ENCODE measurements at regions not wholly inside any gene's neighbourhood (a gene's known extent, or its start where the extent isn't known, plus 50 kb on each side); places are given as distances from the start of the nearest gene placed in this dataset.

DNA sequence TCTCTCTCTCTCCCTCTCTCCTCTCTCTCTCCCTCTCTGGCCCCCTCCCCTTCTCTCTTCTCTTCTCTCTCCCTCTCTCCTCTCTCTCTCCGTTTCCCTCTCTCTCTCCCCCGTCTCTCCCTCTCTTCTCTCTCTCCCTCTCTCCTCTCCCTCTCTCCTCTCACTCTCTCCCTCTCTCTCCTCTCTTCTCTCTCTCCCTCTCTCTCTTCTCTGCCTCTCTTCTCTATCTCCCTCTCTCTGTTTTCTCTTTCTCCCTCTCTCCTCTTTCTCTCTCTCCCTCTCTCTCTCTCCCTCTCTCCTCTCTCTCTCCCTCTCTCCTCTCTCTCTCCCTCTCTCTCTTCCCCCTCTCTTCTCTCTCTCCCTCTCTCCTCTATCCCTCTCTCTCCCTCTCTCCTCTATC lies 98.3 kb upstream of the FGF3 start:
- no peak for DNase-seq (ENCODE audit: low read depth, low spot score)

DNA sequence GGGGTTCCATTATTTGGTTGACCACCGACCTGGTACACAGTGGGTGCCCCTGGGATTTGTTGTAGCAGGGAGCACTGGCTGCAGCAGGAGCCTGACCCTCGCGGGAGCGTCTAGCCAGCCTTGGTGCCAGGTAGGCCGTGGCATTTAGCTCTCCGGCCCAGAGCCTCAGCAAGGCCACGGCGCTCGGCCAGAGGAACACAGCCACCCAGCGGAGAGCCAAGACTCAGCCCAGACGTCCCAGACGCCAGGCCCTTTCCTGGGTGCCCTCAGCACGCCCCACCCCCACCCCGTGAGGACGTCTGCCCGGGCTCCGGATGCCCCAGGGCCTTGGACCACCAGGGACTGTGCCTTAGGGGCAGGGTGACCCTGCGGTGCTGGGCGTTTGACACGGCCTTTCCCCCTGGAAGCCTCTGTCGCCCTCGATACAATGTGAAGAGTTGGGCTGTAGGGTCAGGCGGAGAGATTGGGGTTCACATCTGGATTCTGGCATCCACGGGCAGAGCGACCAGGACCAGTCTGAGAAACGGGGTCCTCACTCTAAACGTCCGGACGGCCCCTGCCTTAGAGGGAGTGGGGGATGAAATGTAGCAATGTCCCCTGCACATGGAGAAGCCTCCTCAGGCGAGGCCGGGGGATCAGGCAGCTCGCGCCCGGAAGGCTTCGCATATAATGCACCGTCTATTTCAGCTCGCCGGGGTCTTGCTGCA lies 99.2 kb upstream of the FGF3 start:
- DNase-seq (ENCODE audit: low read depth, low spot score), result no peak

DNA sequence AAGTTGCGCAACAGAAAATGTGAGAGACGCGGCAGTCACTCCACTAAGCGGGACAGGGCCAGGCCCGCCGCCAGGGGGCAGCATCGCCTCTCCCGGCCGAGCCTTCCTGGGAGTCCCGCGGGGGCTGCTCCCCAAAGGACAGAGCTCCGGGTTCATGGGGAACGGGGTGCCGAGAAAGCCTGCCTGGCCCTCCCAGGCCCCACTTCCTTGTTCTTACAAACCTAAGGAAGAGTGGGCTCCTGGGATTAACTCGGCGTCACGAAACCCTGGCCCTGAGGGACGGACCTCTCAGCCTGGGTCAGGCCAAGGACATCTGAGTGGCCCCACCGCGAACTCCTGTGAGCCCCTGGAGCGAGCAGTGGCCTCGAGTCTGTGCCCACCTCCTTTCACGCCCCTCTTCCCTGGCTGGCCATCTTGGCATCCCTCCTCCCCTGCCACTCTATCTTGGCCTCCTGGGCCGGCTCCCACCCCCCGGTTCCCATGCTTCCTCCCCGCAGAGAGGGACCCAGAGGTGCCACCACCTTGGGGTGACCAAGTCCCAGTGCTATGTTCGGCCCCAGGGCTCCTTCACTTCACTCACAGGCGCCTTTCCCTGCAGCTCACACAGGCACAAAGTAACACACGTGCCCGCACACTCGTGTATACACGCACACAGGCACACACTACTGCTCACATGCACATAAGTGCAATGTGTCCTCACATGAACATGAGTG lies 99.9 kb upstream of the FGF3 start:
- DNase-seq (ENCODE audit: low read depth, low spot score), result peak; percentile 82

DNA sequence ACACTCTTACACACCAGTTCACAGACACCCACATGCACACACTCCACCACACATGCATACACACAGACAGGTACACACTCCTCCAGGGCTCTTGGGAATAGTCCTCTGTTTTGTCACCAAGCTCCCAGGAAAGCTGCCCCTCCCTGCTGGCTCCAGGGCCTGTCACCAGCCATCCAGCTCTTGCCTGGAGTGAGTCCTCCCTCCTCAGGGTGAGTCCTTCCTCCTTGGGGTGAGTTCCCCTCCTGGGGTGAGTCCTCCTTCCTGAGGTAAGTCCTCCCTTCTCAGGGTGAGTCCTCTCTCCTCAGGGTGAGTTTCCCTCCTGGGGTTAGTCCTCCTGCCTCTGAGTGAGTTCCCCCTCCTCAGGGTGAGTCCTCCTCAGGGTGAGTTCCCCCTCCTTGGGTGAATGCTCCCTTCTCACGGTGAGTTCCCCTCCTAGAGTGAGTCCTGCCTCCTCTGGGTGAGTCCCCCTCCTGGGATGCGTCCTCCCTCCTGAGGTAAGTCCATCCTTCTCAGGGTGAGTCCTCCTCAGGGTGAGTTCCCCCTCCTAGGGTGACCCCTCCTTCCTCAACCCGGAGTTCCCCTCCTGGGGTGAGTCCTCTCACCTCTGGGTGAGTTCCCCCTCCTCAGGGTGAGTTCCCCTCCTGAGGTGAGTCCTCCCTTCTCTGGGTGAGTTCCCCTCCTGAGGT lies 100.6 kb upstream of the FGF3 start:
- DNase-seq (ENCODE audit: low read depth, low spot score), result no peak

DNA sequence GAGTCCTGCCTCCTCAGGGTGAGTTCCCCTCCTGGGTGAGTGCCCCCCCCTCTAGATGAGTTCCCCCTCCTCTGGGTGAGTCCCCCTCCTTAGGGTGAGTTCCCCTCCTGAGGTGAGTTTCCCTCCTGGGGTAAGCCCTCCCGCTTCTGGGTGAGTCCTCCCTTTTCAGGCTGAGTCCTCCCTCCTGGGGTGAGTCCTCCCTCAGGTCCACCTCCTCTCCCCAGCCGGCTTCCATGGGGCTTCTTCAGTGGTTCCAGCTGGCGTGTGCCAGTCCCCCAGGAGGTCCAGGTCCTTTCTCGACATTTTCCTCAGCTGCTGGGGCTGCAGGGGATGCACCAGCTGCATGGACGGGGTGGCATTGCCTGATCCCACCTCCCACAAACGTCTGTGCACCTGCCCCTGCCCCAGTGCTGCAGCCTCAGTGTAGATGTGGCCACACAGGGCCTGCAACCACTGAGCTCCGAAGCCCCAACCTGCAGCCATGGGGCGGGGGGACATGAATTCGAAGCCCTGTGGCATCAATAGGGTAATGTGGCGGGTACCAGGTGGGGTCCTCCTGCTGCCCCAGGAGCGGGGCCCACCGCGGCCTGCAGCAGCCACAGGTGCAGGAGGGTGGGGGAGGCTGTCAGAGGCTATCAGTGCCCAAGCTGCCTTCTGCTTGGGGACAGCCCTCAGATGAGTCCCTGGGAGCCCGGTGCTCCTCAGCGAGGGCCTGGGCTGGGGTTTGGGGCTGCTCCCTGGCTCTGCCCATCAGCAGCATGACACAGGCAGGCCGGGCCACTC lies 101.3 kb upstream of the FGF3 start:
- DNase-seq (ENCODE audit: low read depth, low spot score), result no peak

DNA sequence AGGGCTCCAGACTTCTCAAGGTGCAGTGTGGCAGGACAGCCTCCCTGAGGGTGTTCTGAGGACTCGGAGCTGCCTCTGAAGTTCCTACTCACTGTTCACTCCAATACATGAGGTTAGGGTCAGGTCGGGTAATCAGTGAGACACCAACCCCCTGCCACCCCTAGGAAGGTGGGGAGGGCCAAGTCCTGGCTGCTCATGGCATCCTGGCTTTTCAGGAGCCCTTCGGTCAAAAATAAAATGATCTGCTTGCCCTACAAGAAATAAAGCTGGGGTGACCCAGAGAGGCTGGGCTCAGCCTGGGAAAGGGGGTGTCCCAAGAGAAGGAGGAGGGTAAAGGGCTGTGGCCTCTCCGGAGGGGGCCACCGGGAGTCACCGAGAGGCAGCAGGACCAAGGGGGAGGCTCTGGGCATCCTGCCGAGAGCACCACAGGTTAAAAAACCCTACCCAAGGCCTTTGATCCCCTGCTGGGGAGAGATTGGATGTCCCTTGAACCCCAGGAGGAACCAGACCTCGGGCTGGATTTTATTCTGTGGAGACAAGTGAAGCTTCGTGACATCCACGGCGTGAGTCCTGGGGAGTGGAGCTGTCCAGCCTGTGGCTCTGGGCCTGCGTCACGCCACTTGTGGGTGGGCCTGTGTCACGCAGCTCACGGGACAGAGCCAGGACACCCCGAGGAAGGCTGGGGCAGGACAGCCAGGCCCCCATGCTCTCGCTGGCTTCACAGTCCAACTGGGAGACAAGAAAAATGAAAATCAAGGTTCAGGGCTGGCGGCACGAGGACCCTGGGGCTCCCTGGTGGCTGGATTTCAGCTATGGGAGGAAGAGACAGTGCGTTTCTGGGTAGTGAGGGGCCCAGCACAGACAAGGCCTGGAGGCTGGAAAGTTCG lies 102.2 kb upstream of the FGF3 start:
- no peak for DNase-seq (ENCODE audit: low read depth, low spot score)

DNA sequence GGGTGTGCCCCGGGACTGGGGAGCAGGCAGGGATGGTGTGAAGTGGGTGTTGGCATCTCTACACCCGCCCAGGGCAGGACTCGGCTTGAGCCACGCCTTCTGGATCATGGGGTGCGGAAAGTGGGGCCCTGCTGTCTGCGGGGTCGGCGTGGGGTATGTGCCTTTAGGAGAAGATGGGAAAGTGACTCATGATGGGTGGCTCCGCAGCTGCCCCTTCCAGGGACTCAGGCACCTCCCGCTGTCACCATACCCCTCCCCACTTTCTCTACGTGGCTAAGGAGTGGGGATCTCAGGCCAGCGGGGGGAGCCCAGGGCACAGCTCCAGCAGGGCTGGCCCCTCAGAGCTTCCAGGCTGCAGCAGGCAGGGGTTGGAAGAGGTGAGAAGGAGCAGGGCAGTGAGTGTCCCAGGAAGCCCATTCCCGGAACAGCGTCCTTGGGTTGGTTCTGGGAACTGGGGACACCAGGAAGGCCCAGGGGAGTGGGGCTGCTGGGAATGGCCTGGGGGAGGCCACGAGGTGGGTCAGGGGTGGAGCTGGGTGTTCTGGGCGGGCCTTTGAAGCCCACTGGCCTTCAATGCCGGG lies 102.9 kb upstream of the FGF3 start:
- DNase-seq (ENCODE audit: low read depth, low spot score), result no peak

DNA sequence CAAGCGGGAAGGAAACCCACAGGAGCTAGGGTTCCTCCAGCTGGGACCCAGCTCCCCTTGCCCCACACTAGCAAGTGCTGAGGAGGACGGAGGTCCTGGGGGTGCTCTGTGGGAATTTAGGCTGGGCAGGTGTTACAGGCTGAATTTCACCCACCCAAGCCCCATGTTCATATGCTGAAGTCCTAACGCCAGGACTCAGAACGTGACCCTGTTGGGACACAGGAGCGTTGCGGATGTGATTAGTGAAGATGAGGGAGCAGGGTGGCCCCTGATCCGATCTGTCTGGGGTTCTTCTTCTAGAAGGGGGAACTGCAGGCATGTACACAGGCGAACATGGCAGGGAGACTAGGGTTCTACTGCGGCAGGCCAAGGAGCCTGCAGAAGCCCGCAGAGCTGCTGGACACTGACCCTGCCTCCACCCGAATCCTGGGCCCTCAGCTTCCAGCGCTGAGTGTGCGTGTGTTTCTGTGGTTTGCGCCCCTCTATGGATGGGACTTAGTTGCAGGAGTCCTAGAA lies 103.4 kb upstream of the FGF3 start:
- no peak for DNase-seq (ENCODE audit: low read depth, low spot score)

DNA sequence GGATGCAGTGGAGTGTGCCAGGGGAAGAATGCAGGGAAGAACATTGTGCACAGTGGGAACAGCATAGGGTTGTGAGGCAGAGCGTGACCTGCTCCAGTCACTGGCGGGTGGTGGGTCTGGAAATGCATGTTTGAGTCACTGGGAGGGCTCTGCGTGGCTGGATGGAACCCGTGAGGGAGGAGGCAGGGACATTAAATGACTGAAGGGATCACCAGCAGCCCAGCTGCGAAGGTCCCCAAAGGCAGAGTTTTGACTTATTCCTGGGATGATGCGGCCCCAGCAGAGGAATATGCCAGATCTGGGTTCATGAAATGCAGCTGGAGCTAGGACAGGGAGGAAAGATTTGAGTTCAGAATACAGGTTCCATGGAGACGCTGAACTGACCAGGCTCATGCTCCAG lies 104.0 kb upstream of the FGF3 start:
- no peak for DNase-seq (ENCODE audit: low read depth, low spot score)

DNA sequence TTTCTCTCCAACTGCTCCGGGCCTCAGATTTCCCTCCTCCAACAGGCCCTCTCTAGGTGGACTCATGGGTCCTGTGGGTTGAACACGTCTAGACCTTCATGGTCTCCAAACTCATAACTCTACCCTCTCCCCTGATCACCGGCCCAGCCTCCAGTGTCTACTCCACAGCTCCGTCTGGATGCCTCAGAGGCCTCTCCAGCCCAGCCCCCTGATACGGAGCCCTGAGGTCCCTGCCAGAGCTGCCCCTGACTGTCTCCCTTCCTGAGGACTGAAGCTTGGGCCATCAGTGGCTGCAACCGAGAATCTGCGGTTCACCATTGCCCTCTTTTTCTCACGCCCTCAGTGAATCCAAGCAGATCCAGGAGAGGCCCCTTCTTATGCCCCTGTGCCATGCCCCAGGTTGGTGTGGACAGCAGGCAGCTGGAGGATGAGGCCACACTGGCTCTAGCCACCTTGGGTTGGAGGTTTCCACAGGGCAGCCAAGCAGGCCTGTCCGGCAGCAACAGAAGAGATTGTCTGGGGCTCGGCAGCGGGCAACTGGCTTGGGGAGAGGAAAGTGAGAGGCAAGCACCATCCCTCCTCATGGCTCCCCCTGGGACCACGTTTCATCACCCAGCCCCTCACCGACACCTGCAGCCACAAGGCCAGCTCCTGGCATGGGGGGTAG lies 104.6 kb upstream of the FGF3 start:
- DNase-seq (ENCODE audit: low read depth, low spot score), result no peak

DNA sequence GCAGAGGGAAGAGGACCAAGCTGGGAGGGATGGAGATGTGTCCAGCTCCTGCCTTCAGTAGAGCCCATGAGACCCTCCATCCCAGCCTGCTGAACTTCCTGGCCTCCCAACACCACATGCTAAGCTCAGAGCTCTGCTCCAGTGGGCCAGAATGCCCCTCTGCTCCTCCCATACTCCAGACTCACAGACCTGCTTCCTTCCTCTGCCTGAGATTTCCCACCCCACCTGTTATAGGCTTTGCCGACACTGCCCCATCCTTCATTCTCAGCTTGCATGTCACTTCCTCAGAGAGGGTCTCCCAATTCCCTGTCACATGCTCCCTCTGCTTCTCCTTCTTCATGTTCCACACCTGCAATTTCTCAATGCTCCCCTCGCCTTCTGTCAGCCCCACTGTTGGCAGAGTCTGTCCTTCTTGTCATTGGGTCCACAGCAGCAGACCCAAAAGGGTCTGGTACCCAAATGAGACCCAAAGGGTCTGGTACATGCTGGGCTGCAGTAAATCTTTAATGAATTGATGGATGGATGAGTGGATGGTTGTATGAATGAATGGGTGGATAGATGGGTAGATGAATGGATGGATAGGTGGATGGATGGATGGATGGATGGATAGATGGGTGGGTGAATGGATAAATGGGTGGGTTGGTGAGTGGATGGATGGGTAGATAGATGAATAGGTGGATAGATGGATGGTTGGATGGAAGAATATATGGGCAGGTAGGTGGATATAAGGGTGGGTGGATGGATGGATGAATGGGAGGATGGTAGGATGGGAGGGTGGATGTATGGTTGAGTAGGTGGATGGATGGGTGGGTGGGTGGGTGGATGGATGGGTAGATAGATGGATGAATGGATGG lies 105.3 kb upstream of the FGF3 start:
- no peak for DNase-seq (ENCODE audit: low read depth, low spot score)

DNA sequence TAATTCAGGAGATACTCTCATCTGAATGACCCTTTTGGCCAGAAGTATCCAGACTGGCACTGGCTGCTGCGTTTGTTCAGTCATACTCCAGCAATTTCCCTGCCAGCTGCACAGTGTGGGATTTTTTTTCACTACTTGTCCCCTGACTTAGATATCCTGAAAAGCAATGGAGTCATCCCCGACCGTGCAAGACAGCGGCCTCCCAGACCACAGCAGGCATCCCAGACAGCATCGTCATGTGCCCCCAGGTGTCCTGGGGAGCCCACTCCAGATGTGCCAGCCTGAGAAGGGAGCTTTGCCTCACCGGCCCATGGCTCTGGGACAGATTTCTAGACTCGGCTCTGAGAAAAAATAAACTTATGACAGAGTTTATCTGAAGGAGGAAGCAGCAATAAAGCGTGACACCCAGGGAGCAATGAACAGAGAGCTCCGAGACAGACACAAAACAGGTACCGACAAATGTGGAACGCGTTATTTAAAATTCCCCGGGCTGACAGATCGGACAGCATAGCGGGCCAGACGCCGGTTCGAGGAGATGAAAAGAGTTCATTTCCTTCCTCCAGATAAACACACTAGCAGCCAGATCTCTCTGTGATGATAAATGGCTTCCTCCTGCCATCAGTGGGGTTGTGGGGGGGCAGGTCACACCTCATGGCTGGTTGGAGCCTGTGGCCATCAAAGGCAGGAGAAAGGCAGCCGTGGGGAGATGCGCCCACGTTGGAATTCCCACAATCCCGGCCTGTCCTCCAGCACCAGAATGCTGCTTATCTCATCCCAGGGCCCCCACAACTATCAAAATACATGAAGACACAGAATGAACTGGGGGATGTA lies 106.4 kb upstream of the FGF3 start:
- DNase-seq (ENCODE audit: low read depth, low spot score), result no peak

DNA sequence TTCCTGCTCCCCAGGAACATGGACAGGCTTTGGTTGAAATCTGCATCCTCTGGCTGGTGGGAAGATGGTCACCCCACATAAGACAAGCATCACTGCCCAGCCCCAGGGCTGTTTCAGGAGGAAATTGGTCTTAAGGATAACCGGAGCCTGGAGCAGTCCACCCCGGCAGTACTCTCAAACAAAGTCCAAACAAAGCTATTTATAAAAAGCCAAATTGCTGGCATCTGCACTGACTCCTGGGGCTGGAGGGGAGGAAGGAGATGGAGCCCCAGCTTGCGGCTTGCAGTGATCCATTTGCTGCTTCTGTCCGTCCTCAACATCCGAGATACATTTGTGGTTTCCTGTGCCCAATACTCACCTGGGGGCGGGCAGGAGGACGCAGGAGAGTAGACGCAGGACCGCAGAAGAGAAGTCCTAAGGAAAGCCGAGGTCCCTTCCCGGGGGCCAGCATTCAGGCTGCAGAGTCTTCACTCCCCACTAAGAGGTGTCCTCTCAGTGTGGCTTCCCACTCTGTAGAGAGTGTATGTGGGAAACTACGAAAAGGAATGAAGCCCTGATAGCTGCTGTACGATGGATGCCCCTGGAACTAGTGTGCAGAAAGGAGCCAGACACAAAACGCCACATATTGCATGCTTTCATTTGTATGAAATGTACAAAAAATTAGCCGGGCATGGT lies 107.3 kb upstream of the FGF3 start:
- DNase-seq (ENCODE audit: low read depth, low spot score), result no peak

DNA sequence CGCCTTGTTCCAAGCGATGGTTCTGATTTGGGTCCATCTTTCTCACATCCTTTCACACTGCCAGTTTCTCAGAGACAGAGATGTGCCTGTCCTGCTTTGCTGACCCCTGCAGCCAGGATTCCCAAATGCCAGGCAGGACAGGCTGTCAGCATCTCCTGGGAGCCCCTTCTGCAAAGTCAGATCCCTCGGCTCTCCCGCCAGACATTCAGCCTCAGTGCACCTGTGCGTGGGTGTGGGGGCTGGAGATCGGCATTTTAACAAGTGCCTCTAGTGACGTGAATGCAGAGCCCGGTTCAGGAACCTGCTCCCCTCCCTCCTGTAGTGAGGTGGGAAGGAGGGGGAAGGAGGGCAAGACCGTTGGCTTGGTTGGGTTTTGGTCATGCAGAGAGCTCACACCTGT lies 108.9 kb upstream of the FGF3 start:
- no peak for DNase-seq (ENCODE audit: low read depth, low spot score)

DNA sequence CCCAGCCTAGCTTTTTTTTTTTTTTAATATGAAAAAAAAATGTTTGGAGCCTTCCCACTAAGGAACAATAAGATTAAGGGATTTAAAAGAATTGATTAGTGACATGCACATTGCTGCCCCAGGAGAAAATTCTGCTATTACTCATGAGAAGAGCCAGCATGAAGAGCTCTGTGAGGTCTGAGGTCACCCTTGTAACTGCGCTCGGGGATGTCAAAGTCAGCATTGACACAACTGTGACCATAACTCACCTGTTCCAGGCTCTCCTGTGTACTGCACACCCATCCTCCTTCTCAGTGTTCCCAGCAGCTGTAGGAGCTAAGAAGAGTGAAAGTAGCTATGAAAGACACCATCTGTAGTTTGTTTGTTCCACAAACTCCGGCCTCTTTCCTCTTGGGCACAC lies 109.8 kb upstream of the FGF3 start:
- DNase-seq (ENCODE audit: low read depth, low spot score), result no peak

DNA sequence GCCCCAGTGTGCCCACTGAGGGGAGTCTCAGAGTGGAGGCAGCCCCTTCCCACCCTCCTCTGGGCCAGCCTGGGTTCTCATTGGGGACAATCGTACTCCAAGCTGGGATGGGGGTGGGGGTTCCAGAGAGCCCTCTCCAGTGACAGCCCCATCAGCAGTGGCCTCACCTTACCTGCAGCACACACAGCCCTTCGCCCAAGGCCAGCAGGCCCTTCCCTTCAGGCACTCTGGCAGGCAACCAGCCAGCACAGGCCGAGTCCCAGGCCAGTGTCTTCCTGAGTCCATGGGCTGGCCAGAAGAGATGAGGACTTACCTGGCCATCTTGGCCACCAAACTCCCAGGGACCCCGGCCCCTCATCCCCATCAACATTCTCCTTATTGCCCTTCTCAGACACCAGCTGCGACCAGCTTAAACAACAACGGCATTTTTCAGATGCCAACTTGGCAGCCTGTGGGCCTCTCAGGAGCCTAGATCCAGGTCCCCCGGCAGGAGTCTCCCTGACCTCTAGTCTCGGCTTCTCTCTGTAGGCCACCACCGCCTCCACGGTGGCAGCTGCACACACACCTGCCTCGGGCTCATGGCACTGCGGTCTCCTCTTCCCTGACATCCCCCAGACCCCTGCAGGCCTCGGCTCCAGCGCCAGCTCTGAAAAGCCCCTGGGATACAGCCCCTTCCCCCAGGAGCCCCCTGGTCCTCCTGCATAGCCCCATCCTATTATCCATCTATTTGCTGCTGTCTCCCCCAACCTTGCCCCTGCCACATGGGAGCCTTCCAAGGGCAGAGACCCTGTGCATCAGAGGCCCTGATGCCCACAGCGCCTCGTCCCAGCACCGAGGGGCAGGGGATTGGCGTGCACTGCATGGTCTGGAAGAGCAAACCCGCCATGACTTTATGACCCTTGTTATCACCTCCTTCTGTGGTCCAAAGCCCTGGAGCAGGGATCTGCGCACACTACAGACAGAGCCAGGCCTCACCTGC lies 111.2 kb upstream of the FGF3 start:
- DNase-seq (ENCODE audit: low read depth, low spot score), result no peak
